Prostate gland (tissue), 2 donors: ENCODE measurements at regions not wholly inside any gene's neighbourhood (a gene's known extent, or its start where the extent isn't known, plus 50 kb on each side); places are given as distances from the start of the nearest gene placed in this dataset.

Source experiments
- DNase-seq: peaks from one replicate; pipeline ENCODE4 v3.0.0-alpha.2; 2019; ENCODE audit warnings: low spot score
- H3K27ac ChIP-seq, 2 donors: fragments of 200-600 bp; sonication (generic); 2 replicates each; pipeline ENCODE4 v1.5.1; 2017 to 2019
- H3K27me3 ChIP-seq: fragments of 200-600 bp; sonication (generic); replicated peaks from 2 replicates; pipeline ENCODE4 v1.5.1; 2019; ENCODE audit not compliant: insufficient read depth
- H3K36me3 ChIP-seq, 2 donors: fragments of 200-600 bp; sonication (generic); 1 replicate in 1 of 2; 2 replicates in 1 of 2; pipeline versions ENCODE4 v1.5.1 to v1.8.1; 2017 to 2019
- H3K4me1 ChIP-seq: fragments of 200-600 bp; sonication (generic); replicated peaks from 2 replicates; pipeline ENCODE4 v1.5.1; 2019
- H3K4me3 ChIP-seq, 2 donors: fragments of 200-600 bp; sonication (generic); 2 replicates each; pipeline ENCODE4 v1.5.1; 2017 to 2019
- H3K9me3 ChIP-seq: fragments of 200-600 bp; sonication (generic); 2 replicates; pipeline ENCODE4 v1.5.1; 2017
- POLR2A ChIP-seq: fragments of 450-650 bp; IDR thresholded peaks from one replicate; pipeline ENCODE4 v1.6.1; 2016; ENCODE audit warnings: antibody characterized with exemption, mild to moderate bottlenecking
- POLR2AphosphoS5 ChIP-seq: sonication (generic); formaldehyde crosslinking; IDR thresholded peaks from one replicate; pipeline ENCODE4 v1.6.1; 2017; ENCODE audit warnings: antibody characterized with exemption
- WGBS: methylation state at CpG from one replicate; pipeline ENCODE4 v1.1.5; 2018; 5-methylcytosine and 5-hydroxymethylcytosine counted together
- intact Hi-C: fragments of 100-400 bp; cut with DNase I; formaldehyde crosslinking; loops from one replicate; pipeline ENCODE4 v1.14.2; 2022
- TF ChIP-seq, protein P1 (sequence below), 4 experiments: fragments of 200-600 bp in 2 of 4; fragments of 450-650 bp in 2 of 4; sonication (generic) in 2 of 4; IDR thresholded peaks; 1 replicate in 3 of 4; 2 replicates in 1 of 4; pipeline ENCODE4 v1.5.1; 2016 to 2019; ENCODE audit warnings: antibody characterized with exemption in 4 of 4, mild to moderate bottlenecking in 2 of 4, moderate library complexity in 2 of 4

DNA sequence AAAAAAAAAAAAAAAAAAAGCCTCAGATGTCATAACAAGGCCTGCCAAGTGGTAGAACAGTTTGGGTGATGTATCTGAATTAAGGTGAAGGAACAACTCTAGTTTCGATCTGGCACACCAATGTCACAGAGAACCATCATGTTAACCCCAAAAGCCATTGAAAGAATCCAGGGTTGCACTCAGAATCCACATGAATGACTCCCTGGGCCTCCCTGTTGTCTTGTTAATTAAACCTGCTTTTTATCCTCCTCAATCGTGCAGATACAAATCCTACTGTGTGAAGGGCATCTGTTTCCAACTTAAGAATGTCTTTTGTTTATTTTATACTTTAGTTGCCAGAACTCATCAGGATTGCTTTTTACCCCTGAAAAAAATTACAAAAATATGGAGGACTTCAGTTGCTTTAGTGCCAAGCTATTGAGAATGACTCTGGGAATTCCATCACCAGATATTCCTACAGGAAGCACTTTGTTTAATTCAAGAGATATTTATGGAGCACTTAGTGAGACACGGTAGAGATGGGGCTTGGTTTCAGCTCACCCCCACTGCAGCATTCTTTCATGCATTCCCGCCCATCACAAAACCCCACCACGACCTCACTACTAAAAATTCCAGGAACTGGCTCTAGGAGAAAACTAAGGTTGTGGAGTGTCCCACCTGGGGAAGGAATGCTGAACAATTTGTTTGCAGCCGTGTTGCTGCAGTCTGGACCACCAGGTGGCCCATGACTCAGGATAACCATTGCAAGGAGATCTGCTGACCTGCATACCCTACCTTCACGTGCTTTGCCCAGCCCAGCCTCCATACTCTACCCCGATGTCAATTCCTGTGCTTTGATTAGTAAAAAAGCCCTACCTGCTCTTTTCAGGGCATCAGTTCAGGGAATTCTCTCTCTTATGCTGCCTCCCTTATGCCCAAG lies 63.8 kb upstream of the GPRC5B start:
- Histone ChIP-seq H3K4me3 (no peak overlapping the region), H3K27ac (no peak overlapping the region), H3K27me3 (no peaks in the 10 kb centered on the region), H3K9me3 (no peaks in the 10 kb centered on the region), H3K36me3 (no peaks in the 10 kb centered on the region), H3K4me1 (no peaks in the 10 kb centered on the region)
- TF ChIP-seq POLR2A (no peak), POLR2AphosphoS5 (no peak)
- TF ChIP-seq, protein P1, sequence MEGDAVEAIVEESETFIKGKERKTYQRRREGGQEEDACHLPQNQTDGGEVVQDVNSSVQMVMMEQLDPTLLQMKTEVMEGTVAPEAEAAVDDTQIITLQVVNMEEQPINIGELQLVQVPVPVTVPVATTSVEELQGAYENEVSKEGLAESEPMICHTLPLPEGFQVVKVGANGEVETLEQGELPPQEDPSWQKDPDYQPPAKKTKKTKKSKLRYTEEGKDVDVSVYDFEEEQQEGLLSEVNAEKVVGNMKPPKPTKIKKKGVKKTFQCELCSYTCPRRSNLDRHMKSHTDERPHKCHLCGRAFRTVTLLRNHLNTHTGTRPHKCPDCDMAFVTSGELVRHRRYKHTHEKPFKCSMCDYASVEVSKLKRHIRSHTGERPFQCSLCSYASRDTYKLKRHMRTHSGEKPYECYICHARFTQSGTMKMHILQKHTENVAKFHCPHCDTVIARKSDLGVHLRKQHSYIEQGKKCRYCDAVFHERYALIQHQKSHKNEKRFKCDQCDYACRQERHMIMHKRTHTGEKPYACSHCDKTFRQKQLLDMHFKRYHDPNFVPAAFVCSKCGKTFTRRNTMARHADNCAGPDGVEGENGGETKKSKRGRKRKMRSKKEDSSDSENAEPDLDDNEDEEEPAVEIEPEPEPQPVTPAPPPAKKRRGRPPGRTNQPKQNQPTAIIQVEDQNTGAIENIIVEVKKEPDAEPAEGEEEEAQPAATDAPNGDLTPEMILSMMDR (IDR thresholded peaks at IDR 0.05) = no peak
- intact Hi-C loops = no loop called here
- WGBS = 41% methylated on average over 5 of the region's 8 CpGs
- DNase-seq = no peak

DNA sequence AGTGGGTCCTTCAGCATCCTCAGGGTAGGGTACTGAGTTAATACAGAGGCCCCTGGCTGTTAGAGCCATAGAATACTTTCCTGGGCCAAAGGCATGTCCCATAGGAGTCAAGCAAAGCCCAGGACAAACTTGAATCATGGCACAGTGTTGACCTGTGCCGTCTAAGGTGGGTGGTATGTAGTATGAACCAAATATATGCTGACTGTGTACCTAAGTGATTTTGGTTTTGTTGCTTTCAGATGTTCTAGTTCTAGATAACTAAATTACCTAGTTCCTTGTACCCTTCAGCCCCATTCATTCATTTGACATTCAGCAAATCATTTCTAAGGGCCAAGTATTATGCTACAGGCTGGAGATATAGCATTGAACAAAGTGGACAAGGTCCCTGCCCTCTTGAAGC lies 61.3 kb upstream of the GPRC5B start:
- TF ChIP-seq POLR2AphosphoS5 (no peak), POLR2A (no peak)
- TF ChIP-seq, protein P1 (IDR thresholded peaks at IDR 0.05) = no peak
- Histone ChIP-seq H3K4me3 (no peak overlapping the region), H3K27me3 (no peaks in the 10 kb centered on the region), H3K36me3 (no peaks in the 10 kb centered on the region), H3K9me3 (no peaks in the 10 kb centered on the region), H3K4me1 (no peaks in the 10 kb centered on the region), H3K27ac (no peak overlapping the region)
- WGBS = 100% methylated on average over 1 of the region's 1 CpG
- no peak for DNase-seq
- intact Hi-C loops = no loop called here

DNA sequence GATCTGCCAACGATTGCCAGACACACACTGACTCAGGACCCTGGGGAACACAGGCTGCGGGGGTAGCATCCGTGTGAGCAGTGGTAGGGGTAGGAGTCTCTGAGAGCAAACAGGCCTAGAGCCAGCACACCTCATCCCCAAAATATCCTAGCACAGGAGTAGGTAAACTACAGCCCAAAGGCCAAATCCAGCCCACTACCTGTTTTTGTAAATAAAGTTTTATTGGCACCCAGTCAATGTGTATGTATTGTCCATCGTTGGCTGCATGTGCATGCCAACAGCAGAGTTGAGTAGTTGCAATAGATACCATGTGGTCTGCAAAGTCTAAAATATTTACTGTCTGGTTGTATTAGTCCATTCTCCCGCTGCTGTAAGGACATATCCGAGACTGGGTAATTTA lies 55.5 kb upstream of the GPRC5B start:
- Histone ChIP-seq H3K27me3 (no peaks in the 10 kb centered on the region), H3K4me1 (no peaks in the 10 kb centered on the region), H3K9me3 (no peaks in the 10 kb centered on the region), H3K36me3 (no peaks in the 10 kb centered on the region), H3K4me3 (no peak overlapping the region), H3K27ac (no peak overlapping the region)
- intact Hi-C loops = no loop called here
- no peak for TF ChIP-seq POLR2A
- WGBS = 86% methylated on average over 4 of the region's 6 CpGs
- DNase-seq = no peak

DNA sequence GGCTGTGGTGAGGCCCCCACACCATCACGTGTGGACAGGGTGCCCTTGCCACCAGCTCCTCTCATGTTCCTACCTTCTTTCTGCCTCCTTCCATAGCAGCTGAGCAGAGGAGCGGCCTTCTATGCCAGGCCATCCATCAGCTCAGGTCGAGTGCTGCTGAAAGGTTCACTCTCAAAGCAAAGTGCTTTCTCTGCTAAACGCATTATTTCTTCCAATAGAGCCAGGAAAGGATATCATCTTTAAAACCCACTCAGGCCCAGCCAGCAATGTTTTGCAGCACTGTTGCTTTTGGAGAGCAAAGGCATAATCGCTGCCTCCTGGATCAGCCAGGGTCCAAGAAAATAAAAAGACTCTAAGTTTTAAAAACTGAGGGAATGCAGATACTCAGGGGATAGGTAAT lies 54.9 kb upstream of the GPRC5B start:
- no peak overlapping the region for H3K27ac ChIP-seq
- H3K27me3 ChIP-seq = no peaks in the 10 kb centered on the region
- H3K36me3 ChIP-seq = no peaks in the 10 kb centered on the region
- TF ChIP-seq POLR2A (no peak), POLR2AphosphoS5 (no peak)
- TF ChIP-seq, protein P1 (IDR thresholded peaks at IDR 0.05) = no peak
- no peak for DNase-seq
- 66% methylated on average over 5 of the region's 5 CpGs for WGBS
- intact Hi-C loops = no loop called here
- H3K4me1 ChIP-seq = no peaks in the 10 kb centered on the region
- no peak overlapping the region for H3K4me3 ChIP-seq
- H3K9me3 ChIP-seq = no peaks in the 10 kb centered on the region

DNA sequence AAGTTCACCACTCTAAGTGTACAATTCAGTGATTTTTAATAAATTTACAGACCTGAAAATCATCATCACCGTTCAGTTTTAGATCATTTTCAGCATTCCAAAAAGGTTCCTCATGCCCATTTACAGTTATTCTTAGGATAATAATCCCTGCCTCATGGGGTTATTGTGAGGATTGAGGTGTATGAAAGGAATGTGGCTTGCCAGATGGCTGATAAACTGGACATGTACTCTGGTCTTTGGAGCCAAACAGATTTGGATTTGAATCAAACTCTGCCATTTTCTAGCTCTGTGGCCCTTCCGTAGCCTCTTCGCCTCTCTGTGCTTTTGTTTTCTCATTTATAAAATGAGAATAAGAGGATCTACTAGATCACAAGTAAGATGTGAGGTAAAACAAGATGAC lies 53.9 kb upstream of the GPRC5B start:
- Histone ChIP-seq H3K9me3 (no peaks in the 10 kb centered on the region), H3K36me3 (no peaks in the 10 kb centered on the region), H3K4me1 (no peaks in the 10 kb centered on the region), H3K4me3 (no peak overlapping the region), H3K27me3 (no peaks in the 10 kb centered on the region), H3K27ac (no peak overlapping the region)
- WGBS = 82% methylated on average over 3 of the region's 3 CpGs
- intact Hi-C loops = no loop called here
- DNase-seq = no peak
- no peak for TF ChIP-seq POLR2A
- no peak for TF ChIP-seq POLR2AphosphoS5
- TF ChIP-seq, protein P1 (IDR thresholded peaks at IDR 0.05) = no peak
